HG02623 (cell line): ENCODE measurements at regions not wholly inside any gene's neighbourhood (a gene's known extent, or its start where the extent isn't known, plus 50 kb on each side); places are given as distances from the start of the nearest gene placed in this dataset.

ENCODE experiments used
- ATAC-seq: cut with Tn5 transposase; IDR thresholded peaks from one replicate; pipeline ENCODE4 v1.9.1; 2021; ENCODE audit warnings: moderate library complexity; ENCODE audit not compliant: unreplicated experiment

- ATAC-seq: no peak
These were observed 698.8 kb downstream of the LIG4 start for GRCh38 chr13:107516517-107516916.

- ATAC-seq: no peak
These were observed 702.8 kb downstream of the LIG4 start for GRCh38 chr13:107512551-107512950.

- ATAC-seq: no peak
These were observed 717.7 kb downstream of the LIG4 start for GRCh38 chr13:107497661-107498060.

- no peak for ATAC-seq
These were observed 722.1 kb downstream of the LIG4 start for GRCh38 chr13:107493266-107493665.

- no peak for ATAC-seq
These were observed 732.6 kb downstream of the LIG4 start for GRCh38 chr13:107482688-107483087.

GRCh38 chr13:107480130-107480529 lies 735.2 kb downstream of the LIG4 start:
- ATAC-seq: no peak

GRCh38 chr13:107477772-107478379 lies 737.5 kb downstream of the LIG4 start:
- ATAC-seq: no peak

GRCh38 chr13:107475753-107476453 lies 739.4 kb downstream of the LIG4 start:
- no peak for ATAC-seq

- no peak for ATAC-seq
These were observed 742.1 kb downstream of the LIG4 start for GRCh38 chr13:107473253-107473652.

- ATAC-seq: no peak
These were observed 748.8 kb downstream of the LIG4 start for GRCh38 chr13:107466326-107467099.

- ATAC-seq: no peak
These were observed 752.8 kb downstream of the LIG4 start for GRCh38 chr13:107462501-107462900.

- no peak for ATAC-seq
These were observed 753.6 kb downstream of the LIG4 start for GRCh38 chr13:107461751-107462150.

GRCh38 chr13:107459430-107459829 lies 755.9 kb downstream of the LIG4 start:
- no peak for ATAC-seq

GRCh38 chr13:107458269-107458668 lies 757.1 kb downstream of the LIG4 start:
- no peak for ATAC-seq

GRCh38 chr13:107457686-107458085 lies 757.6 kb downstream of the LIG4 start:
- ATAC-seq: no peak

- no peak for ATAC-seq
These were observed 758.9 kb downstream of the LIG4 start for GRCh38 chr13:107456431-107456830.

GRCh38 chr13:107452833-107453232 lies 762.5 kb downstream of the LIG4 start:
- ATAC-seq: no peak

GRCh38 chr13:107450931-107451330 lies 764.4 kb downstream of the LIG4 start:
- no peak for ATAC-seq

GRCh38 chr13:107450431-107450830 lies 764.9 kb downstream of the LIG4 start:
- ATAC-seq: no peak

GRCh38 chr13:107447591-107447990 lies 767.7 kb downstream of the LIG4 start:
- ATAC-seq: no peak

- no peak for ATAC-seq
These were observed 774.1 kb downstream of the LIG4 start for GRCh38 chr13:107441279-107441678.

- no peak for ATAC-seq
These were observed 777.1 kb downstream of the LIG4 start for GRCh38 chr13:107438251-107438650.
